ENCODE measurements at regions not wholly inside any gene's neighbourhood (a gene's known extent, or its start where the extent isn't known, plus 50 kb on each side); places are given as distances from the start of the nearest gene placed in this dataset.
"Not testable (repeated sequence)": the region's sequence is repeated elsewhere in the genome, so short reads cannot be mapped to it uniquely, and the experiment has no call there.

- not testable (repeated sequence) for DNase-seq (ENCODE audit: low read depth)
Measured at GRCh38 chr10:109729895-109730294, 193.4 kb downstream of the XPNPEP1 start.

GRCh38 chr10:109727436-109727835, 195.9 kb downstream of the XPNPEP1 start:
- DNase-seq (ENCODE audit: low read depth) = no peak

- DNase-seq (ENCODE audit: low read depth) = no peak
Measured at GRCh38 chr10:109726473-109726872, 196.8 kb downstream of the XPNPEP1 start.

- no peak for DNase-seq (ENCODE audit: low read depth)
Measured at GRCh38 chr10:109723305-109723704, 200.0 kb downstream of the XPNPEP1 start.

GRCh38 chr10:109721453-109722064, 201.8 kb downstream of the XPNPEP1 start:
- no peak for DNase-seq (ENCODE audit: low read depth)

GRCh38 chr10:109706026-109706560, 217.2 kb downstream of the XPNPEP1 start:
- DNase-seq (ENCODE audit: low read depth) = no peak

- no peak for DNase-seq (ENCODE audit: low read depth)
Measured at GRCh38 chr10:109701633-109702215, 221.6 kb downstream of the XPNPEP1 start.

- no peak for DNase-seq (ENCODE audit: low read depth)
Measured at GRCh38 chr10:109698882-109699664, 224.2 kb downstream of the XPNPEP1 start.

GRCh38 chr10:109698086-109698485, 225.2 kb downstream of the XPNPEP1 start:
- DNase-seq (ENCODE audit: low read depth) = no peak

- no peak for DNase-seq (ENCODE audit: low read depth)
Measured at GRCh38 chr10:109696981-109697775, 226.1 kb downstream of the XPNPEP1 start.

- no peak for DNase-seq (ENCODE audit: low read depth)
Measured at GRCh38 chr10:109696462-109696861, 226.8 kb downstream of the XPNPEP1 start.

GRCh38 chr10:109695988-109696387, 227.3 kb downstream of the XPNPEP1 start:
- DNase-seq (ENCODE audit: low read depth) = no peak

GRCh38 chr10:109689785-109690184, 233.5 kb downstream of the XPNPEP1 start:
- no peak for DNase-seq (ENCODE audit: low read depth)

GRCh38 chr10:109679478-109679877, 243.8 kb downstream of the XPNPEP1 start:
- DNase-seq (ENCODE audit: low read depth) = no peak

GRCh38 chr10:109678857-109679256, 244.5 kb downstream of the XPNPEP1 start:
- DNase-seq (ENCODE audit: low read depth) = no peak

GRCh38 chr10:109676703-109677102, 246.6 kb downstream of the XPNPEP1 start:
- DNase-seq (ENCODE audit: low read depth) = no peak

GRCh38 chr10:109668703-109669102, 254.6 kb downstream of the XPNPEP1 start:
- no peak for DNase-seq (ENCODE audit: low read depth)

GRCh38 chr10:109668154-109668665, 255.1 kb downstream of the XPNPEP1 start:
- no peak for DNase-seq (ENCODE audit: low read depth)

GRCh38 chr10:109665321-109665720, 258.0 kb downstream of the XPNPEP1 start:
- DNase-seq (ENCODE audit: low read depth) = no peak

GRCh38 chr10:109664554-109664953, 258.8 kb downstream of the XPNPEP1 start:
- no peak for DNase-seq (ENCODE audit: low read depth)

- no peak for DNase-seq (ENCODE audit: low read depth)
Measured at GRCh38 chr10:109663122-109663521, 260.2 kb downstream of the XPNPEP1 start.

GRCh38 chr10:109652612-109653011, 270.7 kb downstream of the XPNPEP1 start:
- not testable (repeated sequence) for DNase-seq (ENCODE audit: low read depth)

Measured in fibroblast of gingiva (primary cell).